Mucosa of rectum (tissue), 2 donors: ENCODE measurements at regions not wholly inside any gene's neighbourhood (a gene's known extent, or its start where the extent isn't known, plus 50 kb on each side); places are given as distances from the start of the nearest gene placed in this dataset.

Experiments
- H3K27ac ChIP-seq, 2 donors: one replicate each; pipeline ENCODE4 v1.7.0; 2013; ENCODE audit warnings: inconsistent platforms in 2 of 2, low read depth in 2 of 2, low read length in 2 of 2
- H3K27me3 ChIP-seq, 2 donors: one replicate each; pipeline ENCODE4 v1.7.0; 2013; ENCODE audit warnings: low read length in 2 of 2; ENCODE audit not compliant: control insufficient read depth in 2 of 2, insufficient read depth in 2 of 2
- H3K36me3 ChIP-seq, 2 donors: one replicate each; pipeline ENCODE4 v1.7.0; 2013; ENCODE audit warnings: low read length in 2 of 2; ENCODE audit not compliant: control insufficient read depth in 2 of 2, insufficient read depth in 2 of 2
- H3K4me1 ChIP-seq, 2 donors: one replicate each; pipeline ENCODE4 v1.7.0; 2013; ENCODE audit warnings: low read length in 2 of 2, mild to moderate bottlenecking in 1 of 2; ENCODE audit not compliant: control insufficient read depth in 2 of 2, insufficient read depth in 2 of 2
- H3K4me3 ChIP-seq, 2 donors: one replicate each; pipeline ENCODE4 v1.7.0; 2013; ENCODE audit warnings: low read length in 2 of 2
- H3K9ac ChIP-seq, 2 donors: one replicate each; pipeline ENCODE4 v1.7.0; 2013; ENCODE audit warnings: low read length in 2 of 2, low read depth in 1 of 2, mild to moderate bottlenecking in 1 of 2
- H3K9me3 ChIP-seq, 2 donors: one replicate each; pipeline ENCODE4 v1.7.0; 2013; ENCODE audit warnings: low read length in 2 of 2; ENCODE audit not compliant: control insufficient read depth in 2 of 2
- donor health status: healthy.
- donor health status: Normal muscosa, but diverticular disease.

DNA sequence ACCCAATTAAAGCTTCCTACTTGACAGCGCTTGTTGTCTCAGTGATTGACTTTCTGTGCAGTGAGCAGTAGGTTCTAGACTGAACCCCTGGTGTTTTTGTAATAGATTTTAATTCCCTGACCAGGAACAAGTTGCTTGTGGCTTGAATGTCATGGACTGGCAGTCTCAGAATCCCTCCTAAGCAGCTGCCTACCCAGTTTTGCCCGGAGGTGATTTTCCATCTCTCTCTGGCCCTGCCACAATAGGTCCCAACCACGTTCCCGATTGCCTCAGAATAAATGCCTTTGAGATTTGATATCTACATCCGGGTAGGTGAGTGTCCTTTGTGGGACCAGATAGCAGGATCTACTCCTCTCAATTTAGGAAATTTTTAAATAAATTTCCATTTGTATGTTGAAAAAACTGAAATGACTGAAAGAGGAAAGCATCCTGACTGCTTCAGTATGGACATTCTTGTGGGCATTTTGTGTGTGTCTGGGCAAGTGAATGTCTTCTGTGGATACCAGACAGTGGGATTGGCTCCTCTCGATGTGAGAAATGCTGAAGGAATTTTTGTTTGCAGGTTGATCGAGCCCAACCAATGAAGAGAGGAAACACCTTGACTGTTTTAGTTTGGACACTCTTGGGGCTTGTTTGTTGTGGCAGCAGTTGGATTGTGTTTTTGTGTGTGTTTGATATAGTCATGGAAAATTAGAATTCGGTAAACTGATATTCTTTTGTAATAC lies 1607.4 kb downstream of the C4orf33 start:
- Histone ChIP-seq H3K4me1 (no peaks in the 10 kb centered on the region), H3K27me3 (no peaks in the 10 kb centered on the region), H3K4me3 (no peak overlapping the region), H3K9ac (no peak overlapping the region), H3K27ac (no peak overlapping the region), H3K36me3 (no peaks in the 10 kb centered on the region), H3K9me3 (no peaks in the 10 kb centered on the region)

DNA sequence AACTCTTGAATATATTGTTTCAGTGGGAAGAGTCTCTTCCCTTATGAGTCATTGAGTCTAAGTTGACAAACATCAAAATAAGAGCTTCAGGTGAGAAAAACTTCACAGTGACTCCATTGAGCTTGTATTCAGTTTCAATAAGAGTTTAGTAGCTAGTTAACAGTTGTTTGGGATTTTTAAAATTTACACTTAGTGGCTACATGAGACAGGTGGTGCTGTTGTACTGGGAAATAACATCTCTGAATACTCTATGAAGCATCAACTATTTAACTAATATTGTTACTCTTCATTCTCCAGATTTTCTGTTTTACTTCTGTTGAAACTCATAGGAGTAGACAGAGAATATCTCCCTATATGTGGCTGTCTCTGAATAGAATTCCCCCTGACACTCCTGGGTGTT lies 1609.1 kb downstream of the C4orf33 start:
- Histone ChIP-seq H3K27ac (no peak overlapping the region), H3K27me3 (no peaks in the 10 kb centered on the region), H3K9me3 (no peaks in the 10 kb centered on the region), H3K9ac (no peak overlapping the region), H3K4me1 (no peaks in the 10 kb centered on the region), H3K36me3 (no peaks in the 10 kb centered on the region), H3K4me3 (no peak overlapping the region)

DNA sequence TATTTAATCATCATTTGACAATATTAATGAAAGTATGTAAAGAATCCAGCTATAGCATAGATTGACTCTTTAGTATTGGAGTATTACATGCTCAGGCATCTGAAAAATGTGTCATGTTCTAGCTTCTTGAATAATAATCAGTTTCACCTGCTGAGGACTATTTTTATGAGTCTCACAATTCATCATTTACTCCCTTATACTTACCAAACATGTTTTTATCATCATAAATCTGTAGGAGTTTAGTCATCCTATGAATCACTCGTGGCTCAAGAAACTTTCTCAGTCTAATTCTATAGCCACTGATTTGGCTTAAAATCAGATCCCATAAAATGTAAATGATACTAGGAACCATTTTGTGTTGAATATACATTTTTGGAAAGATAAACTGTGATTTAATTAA lies 1616.1 kb downstream of the C4orf33 start:
- H3K27me3 ChIP-seq, result no peaks in the 10 kb centered on the region
- no peak overlapping the region for H3K4me3 ChIP-seq
- H3K36me3 ChIP-seq, result no peaks in the 10 kb centered on the region
- H3K27ac ChIP-seq, result no peak overlapping the region
- no peaks in the 10 kb centered on the region for H3K9me3 ChIP-seq
- H3K9ac ChIP-seq, result no peak overlapping the region
- no peaks in the 10 kb centered on the region for H3K4me1 ChIP-seq

DNA sequence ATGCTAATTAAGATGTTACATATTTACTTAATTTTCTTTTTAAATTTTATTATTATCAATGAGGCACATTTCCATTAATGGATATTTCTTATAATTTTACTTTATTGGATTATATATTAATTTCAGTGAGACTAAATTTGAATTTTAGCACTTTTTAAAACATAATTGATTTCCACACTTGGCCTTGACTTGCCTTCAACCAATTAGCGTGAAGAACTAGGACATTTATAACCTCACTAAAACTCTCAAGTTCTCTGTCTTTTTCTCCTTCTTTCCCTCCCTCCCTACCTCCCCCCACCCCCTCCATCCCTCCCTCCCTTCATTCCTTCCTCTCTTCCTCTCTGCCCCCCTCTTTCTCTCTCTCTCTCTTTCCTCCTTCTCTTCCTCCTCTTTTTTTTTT lies 1618.1 kb downstream of the C4orf33 start:
- Histone ChIP-seq H3K9me3 (no peaks in the 10 kb centered on the region), H3K36me3 (no peaks in the 10 kb centered on the region)

DNA sequence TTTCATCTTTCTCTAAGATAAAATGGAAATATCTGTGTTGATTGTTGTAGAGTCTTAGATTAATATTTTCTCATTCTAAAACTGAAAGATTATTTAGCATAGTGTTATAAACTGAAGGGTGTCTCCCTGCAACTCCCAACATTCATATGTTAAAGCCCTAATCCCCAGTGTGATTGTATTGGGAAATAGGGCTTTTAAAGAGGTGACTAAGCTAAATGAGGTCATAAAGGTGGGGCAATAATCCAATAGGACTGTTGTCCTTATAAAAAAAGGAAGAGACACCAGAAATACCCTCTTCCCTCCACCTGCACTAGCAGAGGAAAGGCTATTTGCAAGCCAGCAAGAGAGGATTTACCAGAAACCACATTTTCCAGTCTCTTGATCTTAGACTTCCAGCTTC lies 1626.4 kb downstream of the C4orf33 start:
- Histone ChIP-seq H3K4me3 (no peak overlapping the region), H3K9ac (no peak overlapping the region), H3K9me3 (no peaks in the 10 kb centered on the region), H3K4me1 (no peaks in the 10 kb centered on the region), H3K36me3 (no peaks in the 10 kb centered on the region), H3K27ac (no peak overlapping the region), H3K27me3 (no peaks in the 10 kb centered on the region)

More for the DNA sequence above, 1618.1 kb downstream of the C4orf33 start:
- Histone ChIP-seq H3K4me1 (no peaks in the 10 kb centered on the region), H3K9ac (no peak overlapping the region), H3K4me3 (no peak overlapping the region), H3K27ac (no peak overlapping the region), H3K27me3 (no peaks in the 10 kb centered on the region)

DNA sequence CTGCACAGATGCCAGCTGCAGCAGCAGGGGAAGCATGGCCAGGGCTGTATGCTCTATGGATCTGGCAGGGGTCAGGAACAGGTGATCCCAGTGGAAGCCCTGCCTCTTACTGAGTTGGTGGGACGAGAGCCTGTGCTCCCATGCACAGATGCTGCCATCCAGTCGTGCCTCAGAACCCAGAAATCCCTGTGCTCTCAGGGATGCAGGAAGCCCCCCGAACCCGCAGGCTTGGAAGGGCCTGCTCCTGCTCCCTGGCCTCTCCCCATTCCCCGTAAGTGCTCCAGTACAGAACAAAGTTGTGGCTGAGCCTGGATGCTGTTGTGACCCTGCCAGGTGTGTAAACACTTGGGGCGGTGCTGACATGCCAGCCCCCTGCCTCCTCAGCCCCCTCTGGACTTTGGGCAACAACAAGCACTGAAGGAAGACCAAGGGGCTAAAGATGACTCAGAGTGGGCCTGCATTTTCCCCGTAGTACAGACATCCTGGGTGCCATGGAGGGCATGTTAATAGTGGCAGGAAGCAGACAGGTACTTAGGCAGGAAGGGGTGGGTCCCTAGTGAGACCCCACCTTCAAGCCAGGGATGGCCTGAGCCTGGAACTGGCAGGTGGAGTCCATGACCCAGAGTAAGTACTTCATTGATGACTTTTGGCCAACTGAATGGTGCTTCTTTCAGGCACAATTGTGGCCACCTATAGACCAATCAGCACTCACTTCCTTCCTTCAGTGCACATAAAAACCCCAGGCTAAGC lies 1640.7 kb downstream of the C4orf33 start:
- H3K9me3 ChIP-seq, result peaks cover 0 to 2% of the 10 kb centered on the region in 2 donors
- no peak overlapping the region for H3K4me3 ChIP-seq
- no peaks in the 10 kb centered on the region for H3K4me1 ChIP-seq
- H3K27ac ChIP-seq, result no peak overlapping the region
- no peaks in the 10 kb centered on the region for H3K36me3 ChIP-seq
- H3K9ac ChIP-seq, result no peak overlapping the region
- no peaks in the 10 kb centered on the region for H3K27me3 ChIP-seq

DNA sequence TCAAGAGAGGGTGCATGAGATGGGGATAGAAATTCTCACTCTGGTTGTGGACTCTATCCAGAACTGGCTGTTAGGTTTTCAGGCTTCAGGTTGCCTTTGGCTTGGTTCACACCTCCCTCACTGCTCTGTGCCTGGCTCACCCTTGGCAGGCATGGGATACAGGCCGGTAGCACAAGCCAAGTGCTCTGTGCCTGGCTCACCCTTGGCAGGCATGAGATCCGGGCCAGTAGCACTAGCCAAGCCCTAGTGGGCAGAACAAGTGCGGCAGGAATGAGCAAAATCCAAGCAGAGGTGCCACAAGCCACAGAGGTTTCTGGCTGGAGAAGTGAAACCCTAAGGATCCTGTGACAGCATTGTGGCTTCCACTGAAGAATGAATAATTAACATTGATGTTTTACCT lies 1642.3 kb downstream of the C4orf33 start:
- H3K27me3 ChIP-seq, result no peaks in the 10 kb centered on the region
- no peak overlapping the region for H3K4me3 ChIP-seq
- no peak overlapping the region for H3K27ac ChIP-seq
- peaks cover 0 to 2% of the 10 kb centered on the region in 2 donors for H3K9me3 ChIP-seq
- no peaks in the 10 kb centered on the region for H3K36me3 ChIP-seq
- no peaks in the 10 kb centered on the region for H3K4me1 ChIP-seq
- no peak overlapping the region for H3K9ac ChIP-seq

DNA sequence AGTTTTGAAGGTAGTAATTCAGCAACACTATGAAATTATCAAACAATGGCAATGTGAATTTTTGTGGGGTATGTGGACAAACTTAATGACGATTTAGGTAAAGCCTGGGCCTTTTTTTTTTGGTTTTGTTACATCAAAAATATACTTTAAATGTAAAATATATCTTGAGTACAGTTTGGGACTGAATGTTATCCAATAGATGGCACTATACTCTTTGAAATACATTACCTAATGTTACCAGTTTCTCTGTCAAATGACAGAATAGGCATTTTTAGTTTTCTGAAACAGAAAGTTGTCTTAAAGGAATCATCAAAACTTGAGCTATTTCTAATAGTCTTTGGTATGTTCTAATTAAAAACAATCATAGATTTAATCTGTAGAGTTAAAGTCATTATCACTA lies 1651.9 kb downstream of the C4orf33 start:
- Histone ChIP-seq H3K4me1 (no peaks in the 10 kb centered on the region), H3K27ac (no peak overlapping the region), H3K9ac (no peak overlapping the region), H3K4me3 (no peak overlapping the region), H3K9me3 (no peaks in the 10 kb centered on the region), H3K27me3 (no peaks in the 10 kb centered on the region), H3K36me3 (no peaks in the 10 kb centered on the region)

DNA sequence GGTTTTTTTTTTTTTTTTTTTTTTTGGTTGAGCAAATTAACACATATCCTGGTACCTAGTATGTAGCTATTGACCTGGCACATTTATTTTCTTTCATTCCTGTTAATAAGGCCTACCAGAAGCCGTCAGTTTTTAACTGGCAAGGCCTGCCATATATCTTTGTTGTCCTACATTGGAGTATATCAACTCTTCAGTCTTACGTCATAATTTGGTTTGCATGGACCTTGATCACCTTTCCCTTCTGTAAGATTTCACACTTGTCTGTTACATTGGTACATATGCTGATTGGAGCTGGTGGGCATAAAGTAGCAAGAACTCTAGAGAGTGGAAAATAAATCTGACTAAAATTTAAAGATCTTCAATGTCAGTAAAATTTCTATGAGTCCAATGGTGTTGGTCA lies 1658.0 kb downstream of the C4orf33 start:
- Histone ChIP-seq H3K4me1 (no peaks in the 10 kb centered on the region), H3K36me3 (no peaks in the 10 kb centered on the region), H3K4me3 (no peak overlapping the region)

DNA sequence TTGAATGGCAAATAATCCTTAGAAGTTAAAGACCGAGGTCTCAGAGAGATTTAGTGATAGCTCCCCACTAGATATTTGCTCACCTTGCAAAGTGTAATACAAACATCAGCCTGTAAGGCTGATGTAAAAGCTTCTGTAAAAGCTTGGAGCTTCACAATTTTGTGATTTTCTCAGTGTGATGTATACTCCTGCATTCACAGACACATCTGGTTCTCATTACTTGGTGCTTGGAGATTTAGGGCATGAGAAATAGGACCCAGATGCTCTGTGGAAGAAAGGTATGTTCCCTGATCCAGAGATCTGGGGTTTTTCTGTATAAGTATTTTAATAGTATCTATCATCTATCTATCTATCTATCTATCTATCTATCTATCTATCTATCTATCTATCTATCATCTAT lies 1664.3 kb downstream of the C4orf33 start:
- no peak overlapping the region for H3K27ac ChIP-seq
- no peaks in the 10 kb centered on the region for H3K9me3 ChIP-seq
- H3K27me3 ChIP-seq, result no peaks in the 10 kb centered on the region
- no peak overlapping the region for H3K9ac ChIP-seq
- no peaks in the 10 kb centered on the region for H3K36me3 ChIP-seq
- no peaks in the 10 kb centered on the region for H3K4me1 ChIP-seq
- no peak overlapping the region for H3K4me3 ChIP-seq

More for the DNA sequence above, 1658.0 kb downstream of the C4orf33 start:
- H3K27ac ChIP-seq, result no peak overlapping the region
- no peaks in the 10 kb centered on the region for H3K9me3 ChIP-seq
- H3K27me3 ChIP-seq, result no peaks in the 10 kb centered on the region
- H3K9ac ChIP-seq, result no peak overlapping the region
